ENCODE measurements at regions not wholly inside any gene's neighbourhood (a gene's known extent, or its start where the extent isn't known, plus 50 kb on each side); places are given as distances from the start of the nearest gene placed in this dataset.

GRCh38 chr2:120904379-120904778, 168.7 kb downstream of the GLI2 start:
- no peak for DNase-seq

GRCh38 chr2:120904830-120905234, 169.2 kb downstream of the GLI2 start:
- DNase-seq = no peak

- DNase-seq = no peak
Measured at GRCh38 chr2:120905298-120905697, 169.6 kb downstream of the GLI2 start.

- DNase-seq = no peak
Measured at GRCh38 chr2:120905824-120906571, 170.3 kb downstream of the GLI2 start.

GRCh38 chr2:120906914-120907313, 171.2 kb downstream of the GLI2 start:
- DNase-seq = no peak

GRCh38 chr2:120907822-120908221, 172.2 kb downstream of the GLI2 start:
- DNase-seq = no peak

- DNase-seq = no peak
Measured at GRCh38 chr2:120908314-120908975, 172.8 kb downstream of the GLI2 start.

GRCh38 chr2:120909102-120909501, 173.4 kb downstream of the GLI2 start:
- no peak for DNase-seq

- DNase-seq = no peak
Measured at GRCh38 chr2:120910164-120910563, 174.5 kb downstream of the GLI2 start.

GRCh38 chr2:120910956-120911951, 175.6 kb downstream of the GLI2 start:
- DNase-seq = no peak

GRCh38 chr2:120912101-120912985, 176.7 kb downstream of the GLI2 start:
- no peak for DNase-seq

GRCh38 chr2:120913972-120914838, 178.5 kb downstream of the GLI2 start:
- DNase-seq = no peak

GRCh38 chr2:120914839-120915521, 179.3 kb downstream of the GLI2 start:
- no peak for DNase-seq

GRCh38 chr2:120915670-120916069, 180.0 kb downstream of the GLI2 start:
- no peak for DNase-seq

GRCh38 chr2:120916446-120916845, 180.8 kb downstream of the GLI2 start:
- DNase-seq = no peak

- no peak for DNase-seq
Measured at GRCh38 chr2:120917886-120918285, 182.2 kb downstream of the GLI2 start.

GRCh38 chr2:120919216-120919615, 183.5 kb downstream of the GLI2 start:
- no peak for DNase-seq

GRCh38 chr2:120919771-120920453, 184.2 kb downstream of the GLI2 start:
- no peak for DNase-seq

GRCh38 chr2:120920454-120921148, 184.9 kb downstream of the GLI2 start:
- no peak for DNase-seq
